HG03066 (cell line): ENCODE measurements at regions not wholly inside any gene's neighbourhood (a gene's known extent, or its start where the extent isn't known, plus 50 kb on each side); places are given as distances from the start of the nearest gene placed in this dataset.
"Not testable (repeated sequence)": the region's sequence is repeated elsewhere in the genome, so short reads cannot be mapped to it uniquely, and the experiment has no call there.

ENCODE experiments used
- ATAC-seq: cut with Tn5 transposase; IDR thresholded peaks from one replicate; pipeline ENCODE4 v1.9.1; 2021; ENCODE audit warnings: low read depth; ENCODE audit not compliant: unreplicated experiment

DNA sequence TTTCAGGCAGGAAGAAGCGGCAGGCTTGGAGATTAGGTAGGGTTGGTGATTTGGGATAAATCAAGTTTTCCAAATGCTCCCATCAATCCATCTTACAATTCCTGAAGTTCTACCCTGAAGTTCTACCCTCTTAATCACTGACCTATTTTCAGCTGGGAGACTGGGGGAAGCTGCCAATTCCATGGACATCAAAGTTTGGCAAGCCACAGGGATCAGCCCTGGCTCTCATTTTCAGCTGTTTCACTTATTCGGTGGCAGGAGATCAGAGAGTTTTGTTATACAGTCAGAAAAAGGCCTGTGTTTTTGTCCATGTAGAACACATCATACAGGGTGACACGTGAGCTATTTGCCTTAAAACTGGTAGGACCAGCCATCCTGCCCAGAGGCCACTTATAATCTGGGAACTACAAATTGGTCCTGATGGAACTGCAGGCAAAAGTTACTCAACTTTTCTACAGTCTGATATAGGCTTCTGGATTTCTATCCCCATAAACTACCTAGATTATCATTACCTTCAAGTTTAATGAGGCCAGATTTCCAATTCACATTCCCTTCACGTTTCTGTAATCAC lies 112.9 kb upstream of the ZNF746 start:
- no peak for ATAC-seq

- ATAC-seq: no peak
Observed at GRCh38 chr7:149608168-149608567, 110.6 kb upstream of the ZNF746 start.

DNA sequence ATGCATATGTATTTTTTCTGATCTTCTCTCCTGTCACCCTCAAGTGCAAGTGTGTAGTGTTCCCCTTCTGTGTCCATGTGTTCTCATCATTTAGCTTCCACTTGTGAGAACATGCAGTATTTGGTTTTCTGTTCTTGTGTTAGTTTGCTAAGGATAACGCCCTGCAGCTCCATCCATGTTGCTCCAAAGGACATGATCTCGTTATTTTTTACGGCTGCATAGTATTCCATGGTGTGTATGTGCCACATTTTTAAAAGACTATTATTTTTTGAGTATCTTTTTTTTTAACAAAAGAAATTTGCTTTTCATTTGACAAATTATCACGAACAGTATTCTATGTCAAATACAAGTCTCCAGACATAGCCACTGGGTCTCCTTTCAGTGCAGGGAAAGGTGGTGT lies 110.1 kb upstream of the ZNF746 start:
- ATAC-seq: no peak

- no peak for ATAC-seq
Observed at GRCh38 chr7:149606826-149607225, 109.2 kb upstream of the ZNF746 start.

GRCh38 chr7:149605696-149606095 lies 108.1 kb upstream of the ZNF746 start:
- ATAC-seq: no peak

DNA sequence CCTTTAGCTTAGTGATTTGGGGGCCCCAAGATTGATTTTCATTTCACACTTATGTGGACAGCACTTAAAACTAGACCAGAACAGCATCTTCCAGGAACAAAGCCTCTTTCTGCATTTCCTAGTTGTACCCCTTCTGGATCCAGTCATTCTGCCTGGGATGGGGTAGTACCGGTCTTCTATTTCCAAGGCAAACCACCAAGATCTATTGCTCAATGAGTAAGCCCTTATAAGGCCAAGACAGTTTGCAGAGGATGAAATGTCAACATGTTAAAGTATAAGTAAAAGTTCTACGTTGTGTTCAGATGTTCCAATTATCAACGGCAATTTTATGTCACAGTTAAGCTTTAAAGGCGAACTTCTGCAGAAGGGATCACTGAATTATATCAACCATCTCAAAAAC lies 106.9 kb upstream of the ZNF746 start:
- no peak for ATAC-seq

DNA sequence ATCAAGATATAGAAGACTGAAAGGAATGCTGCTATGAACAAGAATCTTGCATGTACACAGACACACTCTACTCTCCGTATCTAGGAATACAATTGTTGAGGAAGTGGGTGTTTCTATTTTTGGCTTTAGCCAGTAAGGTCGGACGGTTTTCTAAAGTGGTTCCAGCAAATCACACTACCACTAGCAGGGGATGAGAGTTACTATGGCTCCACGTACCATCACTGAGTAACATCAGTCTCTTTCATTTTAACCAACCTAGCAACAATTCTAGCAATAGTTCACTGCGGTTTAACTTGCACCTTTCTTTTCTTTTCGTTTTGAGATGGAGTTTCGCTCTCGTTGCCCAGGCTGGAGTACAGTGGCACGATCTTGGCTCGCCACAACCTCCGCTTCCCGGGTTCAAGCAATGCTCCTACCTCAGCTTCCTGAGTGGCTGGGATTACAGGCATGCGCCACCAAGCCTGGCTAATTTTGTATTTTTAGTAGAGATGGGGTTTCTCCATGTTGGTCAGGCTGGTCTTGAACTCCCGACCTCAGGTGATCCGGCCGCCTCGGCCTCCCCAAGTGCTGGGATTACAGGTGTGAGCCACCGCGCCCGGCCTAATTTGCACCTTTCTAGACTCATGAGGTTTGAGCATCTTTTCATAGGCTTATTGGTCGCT lies 103.2 kb upstream of the ZNF746 start:
- peak; percentile 91 for ATAC-seq

DNA sequence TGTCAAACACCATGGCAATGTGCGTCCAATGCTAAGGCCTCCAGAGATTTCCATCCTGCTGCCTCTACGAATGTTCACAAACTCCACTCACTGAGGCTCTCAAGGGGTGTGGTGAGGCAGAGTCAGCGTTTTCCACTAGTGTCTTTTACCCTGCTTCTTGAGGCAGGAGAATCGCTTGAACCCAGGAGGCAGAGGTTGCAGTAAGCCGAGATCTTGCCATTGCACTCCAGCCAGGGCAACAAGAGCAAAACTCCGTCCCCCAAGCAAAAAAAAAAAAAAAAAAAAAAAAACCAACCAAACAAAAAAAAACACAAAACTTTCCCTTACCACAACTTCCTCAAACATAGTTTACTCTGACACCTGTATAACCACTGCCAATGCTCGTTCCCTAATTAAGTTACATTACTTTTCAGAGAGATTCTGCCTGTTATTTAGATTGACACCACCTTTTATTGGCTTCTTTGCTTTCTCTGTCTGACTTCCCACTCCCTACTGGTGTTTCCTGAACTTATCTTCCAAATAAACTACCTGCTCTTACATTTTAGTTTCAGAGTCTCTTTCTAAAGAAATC lies 102.1 kb upstream of the ZNF746 start:
- peak; percentile 44 for ATAC-seq

GRCh38 chr7:149598721-149599308 lies 101.2 kb upstream of the ZNF746 start:
- ATAC-seq: no peak

DNA sequence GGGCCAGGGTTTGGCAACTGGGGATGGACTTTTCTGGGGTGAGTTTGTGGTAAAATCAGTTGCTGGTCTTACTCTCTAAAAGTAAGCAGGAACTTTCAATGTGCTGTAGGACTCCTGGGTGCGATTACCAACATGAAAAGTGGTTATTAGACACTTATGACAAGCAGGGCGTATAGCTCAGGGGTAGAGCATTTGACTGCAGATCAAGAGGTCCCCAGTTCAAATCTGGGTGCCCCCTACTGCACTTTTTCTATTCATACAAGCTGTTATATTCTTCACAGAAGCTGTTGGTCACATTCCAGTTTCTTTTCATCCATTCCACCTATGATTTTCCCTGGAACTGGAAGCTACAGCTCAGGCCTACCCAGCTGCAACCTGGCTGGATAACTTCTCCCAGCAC lies 100.2 kb upstream of the ZNF746 start:
- not testable (repeated sequence) for ATAC-seq

GRCh38 chr7:149595541-149595940 lies 97.9 kb upstream of the ZNF746 start:
- no peak for ATAC-seq

GRCh38 chr7:149595078-149595477 lies 97.5 kb upstream of the ZNF746 start:
- ATAC-seq: no peak

- no peak for ATAC-seq
Observed at GRCh38 chr7:149588930-149589329, 91.3 kb upstream of the ZNF746 start.

DNA sequence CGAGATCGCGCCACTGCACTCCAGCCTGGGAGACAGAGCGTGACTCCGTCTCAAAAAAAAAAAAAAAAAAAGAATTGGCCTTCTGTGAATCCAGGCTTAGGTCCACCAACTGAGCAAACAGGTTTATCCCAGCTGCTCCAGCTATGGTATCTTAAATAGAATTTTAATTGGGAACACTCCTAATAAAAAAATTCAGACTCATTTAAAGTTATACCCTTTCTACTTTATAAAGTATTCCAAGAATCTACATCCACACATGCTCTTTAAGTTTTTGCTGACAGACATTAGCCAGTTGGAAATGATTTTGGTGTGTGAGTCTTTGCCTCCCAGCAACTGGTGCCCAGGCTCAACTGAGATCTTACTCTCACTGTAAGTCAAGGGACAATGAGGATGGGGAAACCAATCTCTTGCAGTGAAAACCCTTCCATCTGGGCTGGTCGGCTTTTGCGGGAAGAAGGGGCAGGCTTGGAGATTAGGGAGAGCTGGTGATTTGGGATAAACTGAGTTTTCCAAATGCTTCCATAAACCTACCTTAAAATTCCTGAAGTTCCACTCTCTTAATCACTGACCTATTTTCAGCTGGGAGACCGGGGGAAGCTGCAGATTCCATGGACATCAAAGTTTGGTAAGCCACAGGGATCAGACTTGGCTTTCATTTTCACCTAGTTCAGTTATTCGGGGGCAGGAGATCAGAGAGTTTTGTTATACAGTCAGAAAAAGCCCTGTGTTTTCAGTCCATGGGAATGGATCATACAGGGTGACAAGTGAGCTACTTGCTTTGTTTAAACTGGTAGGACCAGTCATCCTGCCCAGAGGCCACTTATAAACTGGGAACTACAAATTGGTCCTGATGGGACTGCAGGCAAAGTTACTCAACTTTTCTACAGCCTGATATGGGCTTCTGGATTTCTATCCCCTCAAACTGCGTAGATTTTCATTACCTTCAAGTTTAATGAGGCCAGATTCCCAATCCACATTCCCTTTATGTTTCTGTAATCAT lies 89.3 kb upstream of the ZNF746 start:
- ATAC-seq: no peak

DNA sequence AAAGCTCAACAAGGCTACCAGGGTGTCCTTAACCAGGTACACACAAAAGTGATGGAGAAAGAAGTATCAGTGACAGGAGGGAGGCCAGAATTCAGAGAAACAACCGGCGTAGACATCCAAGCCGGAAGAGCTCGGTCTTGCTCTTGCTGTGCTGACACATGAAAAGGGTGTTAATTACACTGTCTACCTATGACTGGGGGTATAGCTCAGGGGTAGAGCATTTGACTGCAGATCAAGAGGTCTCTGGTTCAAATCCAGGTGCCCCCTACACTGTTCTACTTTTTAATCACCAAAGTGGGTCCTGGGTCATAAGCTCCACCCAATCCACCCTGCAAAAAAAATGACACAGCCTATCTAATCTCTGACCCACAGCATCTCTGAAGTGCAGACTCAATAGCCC lies 86.9 kb upstream of the ZNF746 start:
- ATAC-seq: no peak

- no peak for ATAC-seq
Observed at GRCh38 chr7:149584009-149584408, 86.4 kb upstream of the ZNF746 start.

DNA sequence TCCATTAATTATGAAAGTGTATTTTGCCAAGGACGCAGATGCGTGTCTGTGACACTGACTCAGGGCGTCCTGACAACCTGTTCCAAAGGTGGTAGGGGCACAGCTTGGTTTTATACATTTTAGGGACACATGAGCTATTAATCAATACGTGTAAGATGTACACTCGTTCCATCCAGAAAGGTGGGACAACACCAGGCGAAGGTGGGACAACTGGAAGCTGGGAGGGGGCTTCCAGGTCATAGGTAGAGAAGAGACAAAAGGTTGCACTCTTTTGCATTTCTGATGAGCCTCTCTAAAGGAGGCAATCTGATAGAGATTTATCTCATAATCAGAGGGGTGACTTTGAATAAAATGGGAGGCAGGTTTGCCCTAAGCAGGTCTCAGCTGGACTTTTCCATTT lies 82.7 kb upstream of the ZNF746 start:
- ATAC-seq: no peak

GRCh38 chr7:149579365-149579764 lies 81.8 kb upstream of the ZNF746 start:
- ATAC-seq: not testable (repeated sequence)

- not testable (repeated sequence) for ATAC-seq
Observed at GRCh38 chr7:149574428-149574827, 76.8 kb upstream of the ZNF746 start.

DNA sequence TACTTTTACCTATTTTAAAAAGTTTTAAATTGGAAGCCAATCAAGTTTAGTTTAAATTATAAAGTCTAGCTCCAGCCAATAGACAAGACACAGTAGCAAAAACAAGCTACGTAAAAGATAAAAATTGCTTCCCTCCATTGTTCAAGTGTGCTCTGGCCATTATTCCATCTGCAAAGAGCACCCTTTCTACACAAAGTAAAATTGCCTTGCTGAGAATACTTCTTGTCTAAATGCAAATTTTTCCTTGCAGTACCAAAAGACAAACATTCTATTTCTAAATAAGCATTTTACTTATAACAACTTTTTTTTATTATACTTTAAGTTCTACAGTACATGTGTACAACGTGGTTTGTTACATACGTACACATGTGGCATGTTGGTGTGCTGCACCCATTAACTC lies 75.9 kb upstream of the ZNF746 start:
- no peak for ATAC-seq

- not testable (repeated sequence) for ATAC-seq
Observed at GRCh38 chr7:149572920-149573319, 75.3 kb upstream of the ZNF746 start.
